Kidney (tissue), 13 donors: ENCODE measurements at regions not wholly inside any gene's neighbourhood (a gene's known extent, or its start where the extent isn't known, plus 50 kb on each side); places are given as distances from the start of the nearest gene placed in this dataset.

Source experiments
- DNase-seq, 5 donors: peaks; one replicate each; pipeline ENCODE4 v3.0.0-alpha.2; 2013 to 2020
- FAIRE-seq: peaks from 2 replicates; lab custom pipeline; 2012; peaks lifted over from hg19 to GRCh38; lab: Jason Lieb, UNC
- H3K27ac ChIP-seq, 2 donors: one replicate each; pipeline ENCODE4 v1.7.0; 2013; ENCODE audit warnings: low read depth in 2 of 2, low read length in 2 of 2, inconsistent platforms in 1 of 2
- H3K27me3 ChIP-seq: one replicate; pipeline ENCODE4 v1.7.1; 2013; ENCODE audit warnings: low read length, inconsistent platforms; ENCODE audit not compliant: control insufficient read depth, insufficient read depth
- H3K36me3 ChIP-seq, 3 donors: one replicate each; pipeline versions ENCODE4 v1.7.0 to v1.7.1; 2013; ENCODE audit warnings: low read length in 3 of 3, control low read depth in 1 of 3, inconsistent platforms in 1 of 3; ENCODE audit not compliant: insufficient read depth in 3 of 3, control insufficient read depth in 2 of 3
- H3K4me1 ChIP-seq, 3 donors: one replicate each; pipeline versions ENCODE4 v1.7.0 to v1.7.1; 2013; ENCODE audit warnings: low read length in 3 of 3, inconsistent platforms in 1 of 3, low read depth in 1 of 3; ENCODE audit not compliant: control insufficient read depth in 2 of 3, insufficient read depth in 2 of 3
- H3K4me3 ChIP-seq, 3 donors: one replicate each; pipeline versions ENCODE4 v1.7.0 to v1.8.1; 2013; ENCODE audit warnings: low read length in 3 of 3, control low read depth in 1 of 3, inconsistent platforms in 1 of 3
- H3K9ac ChIP-seq, 3 donors: one replicate each; pipeline versions ENCODE4 v1.7.0 to v1.7.1; 2013; ENCODE audit warnings: low read length in 3 of 3, control low read depth in 1 of 3, inconsistent platforms in 1 of 3
- H3K9me3 ChIP-seq, 3 donors: one replicate each; pipeline versions ENCODE4 v1.7.0 to v1.7.1; 2013; ENCODE audit warnings: low read length in 3 of 3, control low read depth in 1 of 3, inconsistent platforms in 1 of 3; ENCODE audit not compliant: control insufficient read depth in 2 of 3, insufficient read depth in 1 of 3
- CTCF ChIP-seq: IDR thresholded peaks from 3 replicates; pipeline ENCODE4 v1.5.1; 2012; ENCODE audit warnings: mild to moderate bottlenecking, moderate library complexity, borderline replicate concordance; ENCODE audit not compliant: insufficient read depth; ENCODE audit errors: extremely low read depth
- intact Hi-C: fragments of 100-400 bp; cut with DNase I; formaldehyde crosslinking; loops from one replicate; pipeline ENCODE4 v1.11.1; 2022
- donor health status: control.
- donor health status: control.
- donor health status: control.
- donor health status: control.
- donor health status: control.
- donor health status: DM: yes; HTN: yes; CAD: no.
- donor health status: Normal renal cell carcinoma (clear cell type).

- intact Hi-C loops: no loop called here
- Histone ChIP-seq H3K9me3 (no peaks in the 10 kb centered on the region), H3K27me3 (no peaks in the 10 kb centered on the region), H3K9ac (no peak overlapping the region), H3K36me3 (no peaks in the 10 kb centered on the region), H3K27ac (no peak overlapping the region), H3K4me3 (no peak overlapping the region), H3K4me1 (no peaks in the 10 kb centered on the region)
- TF ChIP-seq CTCF: no peak
- peak in 1 of 5 donors; percentile 37 for DNase-seq
- FAIRE-seq: no peak
Observed at GRCh38 chr11:69903211-69903610, 84.0 kb upstream of the FGF3 start.

- intact Hi-C loops: no loop called here
- no peaks in the 10 kb centered on the region for H3K4me1 ChIP-seq
- FAIRE-seq: no peak
- no peak overlapping the region for H3K4me3 ChIP-seq
- H3K9me3 ChIP-seq: no peaks in the 10 kb centered on the region
- H3K9ac ChIP-seq: no peak overlapping the region
- DNase-seq: peak in 1 of 5 donors; percentile 34
- H3K36me3 ChIP-seq: no peaks in the 10 kb centered on the region
- no peak overlapping the region for H3K27ac ChIP-seq
- H3K27me3 ChIP-seq: no peaks in the 10 kb centered on the region
- no peak for TF ChIP-seq CTCF
Observed at GRCh38 chr11:69904161-69904973, 85.2 kb upstream of the FGF3 start.

- no peak overlapping the region for H3K27ac ChIP-seq
- H3K9me3 ChIP-seq: no peaks in the 10 kb centered on the region
- H3K27me3 ChIP-seq: no peaks in the 10 kb centered on the region
- intact Hi-C loops: no loop called here
- H3K4me3 ChIP-seq: no peak overlapping the region
- FAIRE-seq: no peak
- no peak overlapping the region for H3K9ac ChIP-seq
- H3K4me1 ChIP-seq: no peaks in the 10 kb centered on the region
- no peaks in the 10 kb centered on the region for H3K36me3 ChIP-seq
- no peak for DNase-seq
- no peak for TF ChIP-seq CTCF
Observed at GRCh38 chr11:69904974-69905535, 85.8 kb upstream of the FGF3 start.
